ENCODE measurements at regions not wholly inside any gene's neighbourhood (a gene's known extent, or its start where the extent isn't known, plus 50 kb on each side); places are given as distances from the start of the nearest gene placed in this dataset.

- no peaks in the 10 kb centered on the region for H3K9me3 Mint-ChIP-seq
- H3K36me3 Mint-ChIP-seq = no peaks in the 10 kb centered on the region
- no peak for DNase-seq (ENCODE audit: extremely low spot score, unreplicated experiment)
- TF ChIP-seq CTCF (conservative IDR thresholded peaks at IDR 0.05) = no peak
- no peak overlapping the region for H3K27ac Mint-ChIP-seq
- peaks cover 8% of the 10 kb centered on the region for H3K27me3 Mint-ChIP-seq
- H3K4me3 Mint-ChIP-seq = no peak overlapping the region
- H3K4me1 Mint-ChIP-seq (ENCODE audit: unreplicated experiment) = no peaks in the 10 kb centered on the region
Measured at GRCh38 chr13:110773480-110773879, 60.0 kb downstream of the ING1 start.

GRCh38 chr13:110774051-110774450, 60.6 kb downstream of the ING1 start:
- Mint-ChIP-seq H3K27ac (no peak overlapping the region), H3K27me3 (peaks cover 8% of the 10 kb centered on the region), H3K4me3 (no peak overlapping the region), H3K4me1 (ENCODE audit: unreplicated experiment) (peaks cover 3% of the 10 kb centered on the region), H3K36me3 (no peaks in the 10 kb centered on the region), H3K9me3 (no peaks in the 10 kb centered on the region)
- DNase-seq (ENCODE audit: extremely low spot score, unreplicated experiment) = no peak
- TF ChIP-seq CTCF (conservative IDR thresholded peaks at IDR 0.05) = no peak

GRCh38 chr13:110774490-110774889, 61.0 kb downstream of the ING1 start:
- Mint-ChIP-seq H3K36me3 (no peaks in the 10 kb centered on the region), H3K9me3 (no peaks in the 10 kb centered on the region), H3K4me3 (no peak overlapping the region), H3K27ac (no peak overlapping the region), H3K4me1 (ENCODE audit: unreplicated experiment) (peaks cover 7% of the 10 kb centered on the region), H3K27me3 (peaks cover 8% of the 10 kb centered on the region)
- TF ChIP-seq CTCF (conservative IDR thresholded peaks at IDR 0.05) = no peak
- DNase-seq (ENCODE audit: extremely low spot score, unreplicated experiment) = no peak

GRCh38 chr13:110775576-110775975, 62.1 kb downstream of the ING1 start:
- no peak for DNase-seq (ENCODE audit: extremely low spot score, unreplicated experiment)
- Mint-ChIP-seq H3K36me3 (no peaks in the 10 kb centered on the region), H3K27ac (no peak overlapping the region), H3K9me3 (no peaks in the 10 kb centered on the region), H3K4me3 (no peak overlapping the region), H3K4me1 (ENCODE audit: unreplicated experiment) (peaks cover 7% of the 10 kb centered on the region), H3K27me3 (peaks cover 8% of the 10 kb centered on the region)
- no peak for TF ChIP-seq CTCF (conservative IDR thresholded peaks at IDR 0.05)

GRCh38 chr13:110777251-110777820, 63.8 kb downstream of the ING1 start:
- no peak overlapping the region for H3K4me3 Mint-ChIP-seq
- H3K36me3 Mint-ChIP-seq = no peaks in the 10 kb centered on the region
- DNase-seq (ENCODE audit: extremely low spot score, unreplicated experiment) = no peak
- peaks cover 7% of the 10 kb centered on the region for H3K4me1 Mint-ChIP-seq (ENCODE audit: unreplicated experiment)
- H3K27me3 Mint-ChIP-seq = peaks cover 8% of the 10 kb centered on the region
- H3K9me3 Mint-ChIP-seq = no peaks in the 10 kb centered on the region
- TF ChIP-seq CTCF (conservative IDR thresholded peaks at IDR 0.05) = no peak
- H3K27ac Mint-ChIP-seq = no peak overlapping the region

GRCh38 chr13:110779022-110779421, 65.5 kb downstream of the ING1 start:
- Mint-ChIP-seq H3K4me1 (ENCODE audit: unreplicated experiment) (peaks cover 7% of the 10 kb centered on the region), H3K9me3 (no peaks in the 10 kb centered on the region), H3K36me3 (no peaks in the 10 kb centered on the region), H3K27ac (no peak overlapping the region), H3K27me3 (no peaks in the 10 kb centered on the region), H3K4me3 (no peak overlapping the region)
- no peak for TF ChIP-seq CTCF (conservative IDR thresholded peaks at IDR 0.05)
- DNase-seq (ENCODE audit: extremely low spot score, unreplicated experiment) = no peak

Data from type B pancreatic cell (in vitro differentiated cells).